ENCODE measurements at regions not wholly inside any gene's neighbourhood (a gene's known extent, or its start where the extent isn't known, plus 50 kb on each side); places are given as distances from the start of the nearest gene placed in this dataset.

- TF ChIP-seq CTCF (IDR thresholded peaks at IDR 0.05) (no peak), POLR2A (IDR thresholded peaks at IDR 0.05) (no peak), POLR2AphosphoS5 (IDR thresholded peaks at IDR 0.05) (no peak), EP300 (IDR thresholded peaks at IDR 0.05) (no peak)
- no peak for DNase-seq (ENCODE audit: low spot score in 2 of 2)
- no peaks in the 10 kb centered on the region for H3K9me3 ChIP-seq
- no peaks in the 10 kb centered on the region for H3K27me3 ChIP-seq
- peaks cover 7% of the 10 kb centered on the region for H3K4me1 ChIP-seq
- H3K36me3 ChIP-seq, result no peaks in the 10 kb centered on the region
- peak overlapping the region; percentile 46 for H3K27ac ChIP-seq
- WGBS, result 90% methylated on average over 5 of the region's 5 CpGs
- H3K4me3 ChIP-seq, result no peak overlapping the region
These were observed 86.2 kb upstream of the GPR6 start for GRCh38 chr6:109891924-109892323.

GRCh38 chr6:109892451-109893435 lies 85.4 kb upstream of the GPR6 start:
- WGBS, result 56% methylated on average over 11 of the region's 11 CpGs
- no peak for TF ChIP-seq CTCF (IDR thresholded peaks at IDR 0.05)
- no peak for TF ChIP-seq POLR2AphosphoS5 (IDR thresholded peaks at IDR 0.05)
- TF ChIP-seq POLR2A (IDR thresholded peaks at IDR 0.05), result no peak
- no peak for TF ChIP-seq EP300 (IDR thresholded peaks at IDR 0.05)
- H3K36me3 ChIP-seq, result no peaks in the 10 kb centered on the region
- no peak overlapping the region for H3K4me3 ChIP-seq
- DNase-seq (ENCODE audit: low spot score in 2 of 2), result no peak
- peaks cover 11% of the 10 kb centered on the region for H3K4me1 ChIP-seq
- no peaks in the 10 kb centered on the region for H3K9me3 ChIP-seq
- peak overlapping the region; percentile 46 for H3K27ac ChIP-seq
- H3K27me3 ChIP-seq, result no peaks in the 10 kb centered on the region

DNA sequence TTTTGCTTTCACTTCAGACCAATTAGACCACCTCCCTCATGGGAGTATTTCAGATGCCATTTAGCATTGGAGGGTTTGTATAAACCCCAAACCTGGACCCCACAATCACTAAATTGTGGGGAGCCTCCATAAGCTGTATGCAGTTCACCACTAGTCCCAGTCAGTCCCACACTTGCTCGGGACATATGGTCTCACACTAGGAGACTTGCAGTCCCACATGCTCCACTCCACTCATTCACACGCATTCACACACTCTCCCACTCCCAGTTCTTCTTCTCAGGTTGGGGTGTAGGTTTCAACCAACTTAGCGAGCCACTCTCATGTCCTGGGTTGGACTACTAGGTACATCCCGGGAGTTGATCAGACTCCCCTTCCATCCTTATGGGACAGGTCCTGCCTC lies 84.5 kb upstream of the GPR6 start:
- H3K9me3 ChIP-seq, result no peaks in the 10 kb centered on the region
- peak overlapping the region; percentile 20 for H3K27ac ChIP-seq
- no peak for TF ChIP-seq POLR2A (IDR thresholded peaks at IDR 0.05)
- TF ChIP-seq POLR2AphosphoS5 (IDR thresholded peaks at IDR 0.05), result no peak
- no peak for TF ChIP-seq EP300 (IDR thresholded peaks at IDR 0.05)
- no peak for TF ChIP-seq CTCF (IDR thresholded peaks at IDR 0.05)
- no peaks in the 10 kb centered on the region for H3K36me3 ChIP-seq
- peaks cover 11% of the 10 kb centered on the region for H3K4me1 ChIP-seq
- no peaks in the 10 kb centered on the region for H3K27me3 ChIP-seq
- DNase-seq (ENCODE audit: low spot score in 2 of 2), result no peak
- H3K4me3 ChIP-seq, result no peak overlapping the region
- 93% methylated on average over 4 of the region's 4 CpGs for WGBS

DNA sequence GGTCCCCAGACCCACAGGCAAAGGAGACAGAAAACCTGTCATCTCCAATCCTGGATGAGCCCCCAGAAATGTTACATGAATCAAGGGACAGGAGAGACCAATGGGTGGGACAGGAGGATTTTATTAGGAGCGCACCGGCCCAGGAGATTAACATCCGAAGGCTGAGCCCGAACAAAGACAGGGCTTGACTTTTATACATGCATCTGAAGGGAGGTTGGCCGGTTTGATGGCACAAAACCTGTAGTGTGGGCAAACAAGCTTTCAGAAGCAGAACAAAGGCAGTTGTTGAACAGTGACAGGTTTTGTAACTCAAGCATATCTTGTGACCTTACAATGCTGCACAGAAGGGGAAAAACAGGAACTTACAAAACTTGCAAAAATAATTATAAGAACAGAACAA lies 83.9 kb upstream of the GPR6 start:
- peaks cover 11% of the 10 kb centered on the region for H3K4me1 ChIP-seq
- peak overlapping the region; percentile 20 for H3K27ac ChIP-seq

More for the DNA sequence above, 83.9 kb upstream of the GPR6 start:
- no peak for TF ChIP-seq POLR2AphosphoS5 (IDR thresholded peaks at IDR 0.05)
- TF ChIP-seq POLR2A (IDR thresholded peaks at IDR 0.05), result no peak
- no peak for TF ChIP-seq CTCF (IDR thresholded peaks at IDR 0.05)
- no peak for TF ChIP-seq EP300 (IDR thresholded peaks at IDR 0.05)
- no peak overlapping the region for H3K4me3 ChIP-seq
- H3K27me3 ChIP-seq, result no peaks in the 10 kb centered on the region
- no peaks in the 10 kb centered on the region for H3K36me3 ChIP-seq
- no peaks in the 10 kb centered on the region for H3K9me3 ChIP-seq
- no peak for DNase-seq (ENCODE audit: low spot score in 2 of 2)
- WGBS, result 95% methylated on average over 5 of the region's 5 CpGs
